EH (cell line): ENCODE measurements at regions not wholly inside any gene's neighbourhood (a gene's known extent, or its start where the extent isn't known, plus 50 kb on each side); places are given as distances from the start of the nearest gene placed in this dataset.

Experiments used
- DNase-seq: peaks from one replicate; pipeline ENCODE4 v3.0.0-alpha.2; 2015; ENCODE audit warnings: low read depth

DNA sequence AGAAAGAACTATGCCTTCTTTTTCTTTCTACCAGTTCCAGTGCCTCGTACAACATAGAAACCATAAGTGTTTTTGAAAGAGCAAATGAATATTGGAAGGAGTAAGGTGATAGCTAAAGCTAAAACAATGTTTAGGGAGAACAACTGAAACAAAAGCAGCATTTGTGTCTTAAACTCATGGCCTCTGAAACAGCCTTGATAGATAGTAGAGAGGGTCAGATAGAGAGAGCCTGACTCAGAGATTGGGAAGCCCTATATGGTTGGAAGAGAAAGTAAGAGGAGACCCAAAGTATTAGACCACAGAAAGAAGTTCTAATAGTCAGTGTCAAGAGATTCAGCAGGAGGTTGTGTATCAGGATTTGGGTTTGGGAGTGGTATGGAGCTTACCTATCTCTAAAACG is 79.6 kb upstream of the IFNG-AS1 start:
- DNase-seq, result no peak

DNA sequence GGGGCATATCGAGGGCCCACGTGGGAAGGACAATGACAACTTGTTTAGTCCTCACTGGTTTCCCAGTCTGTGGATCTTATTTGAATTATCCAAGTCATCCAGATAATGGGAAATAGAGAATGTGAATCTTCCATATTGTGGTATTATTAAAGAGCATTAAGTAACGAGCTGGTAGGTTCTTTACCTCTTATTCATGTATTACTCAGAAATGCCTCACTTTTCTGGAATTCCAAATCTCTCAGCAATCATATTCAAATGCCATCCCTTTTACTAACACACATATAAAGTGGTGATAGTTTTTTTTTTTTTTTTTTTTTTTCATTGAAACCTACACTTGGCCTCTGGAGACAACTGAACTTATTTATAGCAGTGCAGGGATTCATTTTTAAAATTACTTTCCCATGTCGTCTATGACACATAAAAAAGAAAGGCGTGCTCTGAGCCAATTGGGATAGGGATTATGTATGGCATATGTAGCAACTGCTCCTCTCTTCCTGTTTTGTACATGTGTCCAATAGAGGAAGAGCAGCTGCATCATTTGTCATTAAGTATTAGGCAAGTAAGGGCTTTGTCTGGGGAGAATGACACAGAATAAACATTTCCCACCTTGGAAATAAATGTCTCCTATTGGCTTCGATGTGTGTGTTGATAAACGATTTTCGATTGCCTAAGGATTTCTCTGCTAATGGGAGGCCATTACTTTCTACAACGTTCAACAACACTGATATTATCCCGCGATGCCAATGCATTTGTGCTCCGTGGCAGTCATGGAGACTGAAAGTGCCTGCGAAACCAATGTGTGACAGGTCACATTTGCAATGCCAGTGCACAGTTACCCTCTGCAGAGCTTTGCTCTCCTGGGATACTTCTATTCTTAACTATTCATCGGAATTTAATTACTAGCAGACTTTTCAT is 78.6 kb upstream of the IFNG-AS1 start:
- peak; percentile 99 for DNase-seq

GRCh38 chr12:67911275-67911600 is 78.0 kb upstream of the IFNG-AS1 start:
- DNase-seq, result no peak

GRCh38 chr12:67911789-67912188 is 77.5 kb upstream of the IFNG-AS1 start:
- no peak for DNase-seq

DNA sequence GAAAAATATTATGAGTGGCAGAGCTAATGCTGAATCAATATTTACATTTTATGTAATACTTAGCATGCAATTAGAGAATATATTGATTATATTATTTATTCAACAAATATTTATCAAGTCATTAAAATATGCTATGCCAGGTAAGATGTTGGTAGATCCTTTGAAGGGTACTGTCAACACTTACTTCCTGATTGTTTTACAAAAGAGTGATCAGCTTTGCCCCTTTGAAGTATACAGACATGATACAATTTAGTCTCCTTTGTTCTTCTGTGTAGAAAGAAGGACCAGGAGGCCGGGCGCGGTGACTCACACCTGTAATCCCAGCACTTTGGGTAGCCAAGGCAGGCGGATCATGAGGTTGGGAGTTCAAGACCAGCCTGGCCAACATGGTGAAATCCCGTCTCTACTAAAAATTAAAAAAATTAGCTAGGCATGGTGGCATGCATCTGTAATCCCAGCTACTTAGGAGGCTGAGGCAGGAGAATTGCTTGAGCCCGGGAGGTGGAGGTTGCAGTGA is 73.9 kb upstream of the IFNG-AS1 start:
- DNase-seq, result no peak

DNA sequence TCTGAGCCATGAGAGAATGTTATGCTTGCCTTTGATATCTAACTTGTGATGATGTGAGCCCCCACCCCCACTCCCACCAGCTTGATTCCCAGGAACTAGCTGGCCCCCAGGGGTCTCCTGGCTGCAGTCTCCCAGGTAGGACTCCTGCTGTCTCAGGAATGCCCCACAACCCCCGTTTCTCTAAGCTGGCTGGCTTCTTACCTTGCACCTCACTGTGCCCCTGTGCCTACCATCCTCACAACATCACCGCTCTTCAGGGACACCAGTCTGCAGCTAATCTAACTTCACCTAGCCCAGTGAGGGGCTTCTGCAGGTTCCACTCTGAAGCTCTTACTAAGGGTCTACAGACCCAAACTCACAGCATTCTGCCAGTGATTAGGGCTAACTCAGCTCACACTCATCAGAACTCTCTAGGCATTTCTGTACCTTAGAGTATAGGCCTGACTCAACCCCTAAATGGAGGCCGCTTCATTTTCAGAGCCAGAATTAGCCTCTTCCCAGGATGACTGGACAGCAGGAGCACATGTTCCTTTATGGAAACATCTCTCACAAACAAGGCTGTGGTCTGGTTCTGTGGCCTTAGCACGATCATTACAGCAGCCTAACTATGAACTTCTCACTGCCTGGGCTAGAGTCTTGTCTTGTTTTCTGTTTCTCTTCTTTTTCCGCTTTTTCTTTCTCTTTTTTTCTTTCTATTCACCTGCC is 72.8 kb upstream of the IFNG-AS1 start:
- DNase-seq, result peak; percentile 41

- DNase-seq, result peak; percentile 22
Observed at GRCh38 chr12:67917811-67918210, 71.4 kb upstream of the IFNG-AS1 start.

GRCh38 chr12:67918441-67918840 is 70.8 kb upstream of the IFNG-AS1 start:
- no peak for DNase-seq

- peak; percentile 58 for DNase-seq
Observed at GRCh38 chr12:67919406-67919805, 69.8 kb upstream of the IFNG-AS1 start.

GRCh38 chr12:67920413-67920812 is 68.8 kb upstream of the IFNG-AS1 start:
- DNase-seq, result peak; percentile 37

DNA sequence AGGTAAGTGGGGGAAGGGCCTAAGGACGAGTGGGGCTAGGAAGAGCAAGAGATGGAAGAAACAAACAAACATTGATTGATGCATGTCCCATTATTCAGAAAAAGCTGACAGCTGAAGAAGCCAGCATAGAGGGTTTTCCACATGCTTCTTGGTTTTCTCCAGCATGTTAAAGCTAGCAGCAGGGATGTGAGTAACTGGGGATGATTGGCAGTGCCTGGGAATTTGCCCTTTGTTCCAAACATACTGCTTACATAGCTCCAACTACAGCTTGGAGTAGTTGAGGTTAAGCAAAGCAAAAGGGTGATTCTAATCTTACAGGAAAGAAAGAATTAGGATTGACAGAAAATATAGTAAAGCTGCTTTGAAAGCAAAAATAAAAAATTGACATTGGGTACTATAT is 68.0 kb upstream of the IFNG-AS1 start:
- peak; percentile 63 for DNase-seq

DNA sequence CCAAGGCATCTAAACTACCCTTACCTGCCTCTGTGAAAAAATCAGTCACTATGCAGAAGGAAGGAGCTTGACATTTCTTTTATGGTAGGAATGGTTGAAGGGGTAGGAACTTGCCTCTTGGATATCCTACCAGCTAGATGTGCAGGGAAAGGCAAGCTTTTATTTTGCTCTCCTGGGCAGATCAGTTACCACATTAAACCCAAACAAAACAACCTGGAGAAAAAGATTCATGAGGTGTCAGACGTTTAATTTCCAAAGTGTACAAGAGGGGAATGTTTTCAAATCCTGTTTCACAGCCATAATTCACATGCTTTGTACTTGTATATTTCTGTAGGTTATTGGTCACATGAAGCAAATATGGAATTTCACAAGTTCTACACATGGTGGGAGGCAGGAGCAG is 67.0 kb upstream of the IFNG-AS1 start:
- DNase-seq, result no peak

- peak; percentile 62 for DNase-seq
Observed at GRCh38 chr12:67925077-67925476, 64.2 kb upstream of the IFNG-AS1 start.

- peak; percentile 79 for DNase-seq
Observed at GRCh38 chr12:67925552-67925951, 63.7 kb upstream of the IFNG-AS1 start.

GRCh38 chr12:67926063-67926462 is 63.2 kb upstream of the IFNG-AS1 start:
- DNase-seq, result no peak

DNA sequence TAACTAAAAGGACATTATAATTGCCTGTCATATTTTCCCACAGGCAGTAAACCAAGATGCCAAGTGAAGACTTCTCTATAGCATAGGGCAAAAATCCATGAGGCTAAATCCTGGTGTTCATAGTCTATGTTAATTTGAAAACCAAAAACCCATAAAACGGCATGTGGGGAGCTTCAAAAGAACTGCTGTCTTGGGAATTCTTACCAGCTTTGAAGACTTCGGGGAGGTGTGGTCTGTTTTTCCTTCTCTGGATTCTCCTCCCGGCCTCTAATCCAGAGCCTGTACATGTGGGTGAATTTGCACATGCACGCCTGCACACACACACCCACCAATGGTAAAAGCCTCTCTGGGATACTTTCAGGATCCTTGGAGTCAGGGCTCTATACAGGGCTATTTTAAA is 61.9 kb upstream of the IFNG-AS1 start:
- DNase-seq, result no peak

- no peak for DNase-seq
Observed at GRCh38 chr12:67927815-67928214, 61.4 kb upstream of the IFNG-AS1 start.

DNA sequence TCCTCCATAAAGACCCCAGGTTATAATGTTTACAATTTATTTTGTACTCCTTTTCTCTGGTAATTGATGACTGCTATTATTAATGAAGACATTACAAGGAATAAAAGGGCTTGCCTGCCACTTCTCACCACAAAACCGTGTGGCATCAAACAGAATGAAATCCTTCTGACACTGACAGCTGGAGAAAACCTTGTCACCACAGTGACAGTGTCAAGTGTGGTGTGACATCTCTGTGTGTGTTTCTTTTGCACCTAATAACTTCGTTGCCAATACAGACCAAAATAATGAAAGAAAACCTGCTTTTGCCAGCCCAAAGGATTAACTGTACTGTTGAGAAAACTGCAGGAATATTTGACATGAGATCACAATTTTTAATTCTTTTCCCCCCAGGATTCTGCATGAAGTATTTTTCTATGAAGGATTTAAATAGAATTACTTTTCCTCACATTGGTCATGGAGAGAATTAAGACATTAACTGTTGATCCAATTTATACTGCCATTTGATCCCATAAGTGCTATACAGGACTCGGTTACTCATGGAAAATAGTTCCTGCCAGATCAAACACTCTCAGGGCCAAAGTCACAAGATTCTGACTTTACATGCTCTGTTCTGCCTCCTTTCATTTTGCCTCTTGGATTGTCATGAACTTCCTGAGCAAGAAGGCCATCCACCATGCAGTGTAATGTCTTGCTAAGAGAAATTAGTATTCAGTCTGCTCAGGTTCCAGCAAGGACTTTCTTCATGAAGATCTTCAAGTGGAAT is 60.4 kb upstream of the IFNG-AS1 start:
- no peak for DNase-seq

GRCh38 chr12:67929384-67929772 is 59.9 kb upstream of the IFNG-AS1 start:
- no peak for DNase-seq

DNA sequence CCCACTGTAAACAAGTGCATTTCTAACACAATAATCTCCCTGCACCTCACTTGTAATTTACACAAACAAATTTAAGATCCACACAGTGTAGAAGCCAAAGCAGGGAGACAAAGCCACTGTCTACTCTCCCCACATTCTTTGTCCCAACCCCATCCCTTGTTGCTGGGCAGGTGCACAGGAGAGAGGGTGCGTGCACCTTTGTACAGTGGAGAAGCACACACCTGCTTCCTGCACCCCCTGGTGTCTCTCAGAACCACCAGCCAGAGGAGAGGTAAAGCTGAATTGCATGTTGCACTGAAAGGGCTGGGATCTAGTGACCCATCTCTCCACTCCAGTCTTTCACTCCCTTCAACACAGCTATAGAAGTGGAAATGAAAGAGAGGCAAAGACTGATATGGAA is 51.4 kb upstream of the IFNG-AS1 start:
- DNase-seq, result no peak
